ENCODE measurements at regions not wholly inside any gene's neighbourhood (a gene's known extent, or its start where the extent isn't known, plus 50 kb on each side); places are given as distances from the start of the nearest gene placed in this dataset.

GRCh38 chr4:81828991-81829390 is 357.3 kb upstream of the RASGEF1B start:
- TF ChIP-seq, protein P1, sequence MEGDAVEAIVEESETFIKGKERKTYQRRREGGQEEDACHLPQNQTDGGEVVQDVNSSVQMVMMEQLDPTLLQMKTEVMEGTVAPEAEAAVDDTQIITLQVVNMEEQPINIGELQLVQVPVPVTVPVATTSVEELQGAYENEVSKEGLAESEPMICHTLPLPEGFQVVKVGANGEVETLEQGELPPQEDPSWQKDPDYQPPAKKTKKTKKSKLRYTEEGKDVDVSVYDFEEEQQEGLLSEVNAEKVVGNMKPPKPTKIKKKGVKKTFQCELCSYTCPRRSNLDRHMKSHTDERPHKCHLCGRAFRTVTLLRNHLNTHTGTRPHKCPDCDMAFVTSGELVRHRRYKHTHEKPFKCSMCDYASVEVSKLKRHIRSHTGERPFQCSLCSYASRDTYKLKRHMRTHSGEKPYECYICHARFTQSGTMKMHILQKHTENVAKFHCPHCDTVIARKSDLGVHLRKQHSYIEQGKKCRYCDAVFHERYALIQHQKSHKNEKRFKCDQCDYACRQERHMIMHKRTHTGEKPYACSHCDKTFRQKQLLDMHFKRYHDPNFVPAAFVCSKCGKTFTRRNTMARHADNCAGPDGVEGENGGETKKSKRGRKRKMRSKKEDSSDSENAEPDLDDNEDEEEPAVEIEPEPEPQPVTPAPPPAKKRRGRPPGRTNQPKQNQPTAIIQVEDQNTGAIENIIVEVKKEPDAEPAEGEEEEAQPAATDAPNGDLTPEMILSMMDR (IDR thresholded peaks at IDR 0.05): no peak
- no peak for TF ChIP-seq POLR2A (IDR thresholded peaks at IDR 0.05)
